Transverse colon (tissue), 4 donors: ENCODE measurements at regions not wholly inside any gene's neighbourhood (a gene's known extent, or its start where the extent isn't known, plus 50 kb on each side); places are given as distances from the start of the nearest gene placed in this dataset.

Experiments
- DNase-seq: peaks from one replicate; pipeline ENCODE4 v3.0.0-alpha.2; 2019
- H3K27ac ChIP-seq, 4 donors: fragments of 200-600 bp; sonication (generic); 2 replicates each; pipeline ENCODE4 v1.5.1; 2016 to 2018; ENCODE audit warnings: inconsistent platforms in 4 of 4
- H3K27me3 ChIP-seq: fragments of 200-600 bp; sonication (generic); 2 replicates; pipeline ENCODE4 v1.5.1; 2017; ENCODE audit warnings: inconsistent platforms
- H3K36me3 ChIP-seq, 4 donors: fragments of 200-600 bp; sonication (generic); 2 replicates each; pipeline ENCODE4 v1.5.1; 2017 to 2019; ENCODE audit warnings: inconsistent platforms in 4 of 4
- H3K4me1 ChIP-seq, 4 donors: fragments of 200-600 bp; sonication (generic); 2 replicates each; pipeline ENCODE4 v1.5.1; 2017 to 2020; ENCODE audit warnings: inconsistent platforms in 4 of 4
- H3K4me3 ChIP-seq, 4 donors: fragments of 200-600 bp; sonication (generic); 1 replicate in 1 of 4; 2 replicates in 3 of 4; pipeline versions ENCODE4 v1.5.1 to v1.6.1; 2017 to 2019; ENCODE audit warnings: inconsistent platforms in 4 of 4
- H3K9me3 ChIP-seq, 2 donors: fragments of 200-600 bp; sonication (generic); 2 replicates each; pipeline ENCODE4 v1.5.1; 2017 to 2019; ENCODE audit warnings: inconsistent platforms in 2 of 2
- CTCF ChIP-seq, 5 experiments: fragments of 200-600 bp in 3 of 5; fragments of 450-650 bp in 2 of 5; sonication (generic) in 3 of 5; IDR thresholded peaks; 1 replicate in 2 of 5; 2 replicates in 3 of 5; pipeline ENCODE4 v1.5.1; 2016 to 2017; ENCODE audit warnings: antibody characterized with exemption in 5 of 5, inconsistent platforms in 3 of 5, mild to moderate bottlenecking in 2 of 5, moderate library complexity in 1 of 5
- EP300 ChIP-seq: sonication (generic); formaldehyde crosslinking; IDR thresholded peaks from one replicate; pipeline ENCODE4 v1.6.1; 2017; ENCODE audit warnings: antibody characterized with exemption, low read depth
- POLR2A ChIP-seq: fragments of 450-650 bp; IDR thresholded peaks from one replicate; pipeline ENCODE4 v1.6.1; 2016; ENCODE audit warnings: antibody characterized with exemption, mild to moderate bottlenecking, moderate library complexity
- POLR2AphosphoS5 ChIP-seq, 3 donors: sonication (generic); formaldehyde crosslinking; IDR thresholded peaks; one replicate each; pipeline ENCODE4 v1.6.1; 2016; ENCODE audit warnings: antibody characterized with exemption in 3 of 3
- WGBS, 2 donors: methylation state at CpG; one replicate each; pipeline ENCODE4 v1.1.5; 2018; ENCODE audit warnings: low coverage in 1 of 2; 5-methylcytosine and 5-hydroxymethylcytosine counted together
- in situ Hi-C, 4 donors: fragments of 200-750 bp; cut with MboI; loops; one replicate each; pipeline versions ENCODE4 v1.15.0 to v1.15.1; 2017; ENCODE audit warnings: low sequenced_read_pairs in 3 of 4, low pct_ligation_motif_present in 1 of 4, low pct_unique_long_range_greater_than_20kb in 1 of 4
- intact Hi-C: fragments of 100-400 bp; cut with DNase I; formaldehyde crosslinking; loops from one replicate; pipeline ENCODE4 v1.15.1; 2023; ENCODE audit warnings: low total_unique reads

DNA sequence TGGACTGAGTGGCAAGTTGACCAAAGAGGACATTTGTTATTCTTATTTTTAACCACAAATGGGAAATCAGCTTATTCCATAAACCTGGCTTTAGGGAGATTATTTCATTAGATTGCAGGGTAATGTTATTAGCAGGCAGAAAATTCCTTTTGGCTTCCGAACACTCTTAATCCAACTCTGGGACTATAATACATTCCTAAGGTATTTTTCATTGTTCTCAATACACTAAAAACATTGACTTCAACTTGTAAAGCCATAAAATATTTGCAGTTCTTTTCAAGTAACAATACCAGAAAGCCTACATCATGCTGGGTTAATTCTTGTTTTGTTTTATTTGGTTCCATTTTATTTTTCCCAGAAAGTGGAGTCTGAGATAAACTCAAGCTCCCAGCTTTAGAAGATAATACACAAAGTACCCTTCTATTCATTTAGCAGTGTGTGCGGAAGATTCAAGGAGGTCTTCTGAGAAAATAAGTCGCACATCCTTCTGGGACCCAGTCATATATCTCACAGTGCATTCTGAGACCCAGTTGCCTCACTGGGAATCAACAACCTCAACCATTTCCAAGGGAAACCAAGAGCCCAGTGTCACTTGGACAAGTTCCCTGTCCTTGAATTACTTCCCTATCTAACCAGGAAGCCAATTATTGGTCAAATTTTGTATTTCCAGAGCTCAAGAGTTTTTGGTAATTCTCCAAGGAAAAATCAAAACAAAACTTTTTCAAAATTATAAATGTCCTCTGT lies 389.6 kb upstream of the DYNLRB2 start:
- Histone ChIP-seq H3K36me3 (no peaks in the 10 kb centered on the region), H3K4me3 (no peak overlapping the region), H3K27ac (peak overlapping the region in 2 of 4 donors; percentile 20 to 22), H3K27me3 (no peaks in the 10 kb centered on the region), H3K4me1 (peaks cover 2 to 24% (median 7%) of the 10 kb centered on the region in 4 donors), H3K9me3 (no peaks in the 10 kb centered on the region)
- TF ChIP-seq EP300 (no peak), POLR2AphosphoS5 (IDR thresholded peaks at IDR 0.05) (no peak)
- no peak for DNase-seq
- in situ Hi-C loops (no loop called here), intact Hi-C loops (no loop called here)
- WGBS, 2 donors: 78 to 81% methylated on average over 1 to 3 of the region's 3 CpGs

GRCh38 chr16:80148826-80149225 lies 392.0 kb upstream of the DYNLRB2 start:
- in situ Hi-C loops: no loop called here
- DNase-seq: no peak
- Histone ChIP-seq H3K4me1 (peaks cover 2 to 24% (median 7%) of the 10 kb centered on the region in 4 donors), H3K27me3 (no peaks in the 10 kb centered on the region), H3K9me3 (no peaks in the 10 kb centered on the region), H3K27ac (no peak overlapping the region), H3K4me3 (no peak overlapping the region), H3K36me3 (no peaks in the 10 kb centered on the region)
- 60 to 84% methylated on average over 1 to 3 of the region's 3 CpGs for WGBS, 2 donors
- intact Hi-C loops: no loop called here
- TF ChIP-seq POLR2A (no peak), POLR2AphosphoS5 (IDR thresholded peaks at IDR 0.05) (no peak), EP300 (no peak), CTCF (IDR thresholded peaks at IDR 0.05) (no peak)

DNA sequence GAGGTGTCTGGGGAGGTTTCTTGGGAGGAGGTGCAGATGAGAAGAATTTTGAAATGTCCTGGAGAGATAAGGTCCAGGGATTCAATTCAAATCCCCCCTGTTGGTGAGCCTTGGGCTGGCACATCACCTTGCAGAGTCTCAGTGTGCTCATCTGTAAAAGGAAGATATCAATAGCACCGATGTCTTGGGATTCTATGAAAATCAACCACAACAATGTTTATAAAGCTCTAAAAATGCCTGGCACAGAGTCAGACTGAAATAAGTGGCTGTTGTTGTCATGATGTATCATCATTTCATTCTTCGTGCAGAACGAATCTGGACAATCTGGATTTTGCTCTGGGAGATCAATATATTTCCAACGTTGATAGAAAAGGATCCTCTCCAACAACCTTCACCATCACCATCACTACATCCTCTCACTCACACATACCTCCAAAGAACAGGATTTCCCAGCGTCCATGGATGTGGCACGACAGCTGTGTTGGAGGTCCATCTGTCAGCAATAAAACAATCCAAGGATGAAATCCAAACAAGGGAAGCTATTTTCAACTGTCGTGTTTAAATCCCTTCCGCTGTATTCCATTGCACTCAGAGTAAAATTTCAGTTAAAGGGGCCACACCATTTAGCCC lies 393.7 kb upstream of the DYNLRB2 start:
- intact Hi-C loops (no loop called here), in situ Hi-C loops (no loop called here)
- 25 to 41% methylated on average over 7 to 8 of the region's 8 CpGs for WGBS, 2 donors
- TF ChIP-seq POLR2AphosphoS5 (IDR thresholded peaks at IDR 0.05): peak in 1 of 3 donors; percentile 38
- no peak for TF ChIP-seq CTCF (IDR thresholded peaks at IDR 0.05)
- DNase-seq: no peak
- Histone ChIP-seq H3K36me3 (no peaks in the 10 kb centered on the region), H3K4me1 (peaks cover under 1 to 19% (median 4%) of the 10 kb centered on the region in 4 donors), H3K9me3 (peaks cover 0 to 4% of the 10 kb centered on the region in 2 donors), H3K27me3 (no peaks in the 10 kb centered on the region), H3K4me3 (no peak overlapping the region), H3K27ac (no peak overlapping the region)

GRCh38 chr16:80144191-80144590 lies 396.6 kb upstream of the DYNLRB2 start:
- no peak overlapping the region for H3K27ac ChIP-seq
- peaks cover 0 to 6% (median 0%) of the 10 kb centered on the region in 4 donors for H3K4me1 ChIP-seq
- TF ChIP-seq EP300 (no peak), POLR2A (no peak), CTCF (IDR thresholded peaks at IDR 0.05) (no peak), POLR2AphosphoS5 (IDR thresholded peaks at IDR 0.05) (no peak)
- in situ Hi-C loops (no loop called here), intact Hi-C loops (no loop called here)
- no peak for DNase-seq
- H3K36me3 ChIP-seq: no peaks in the 10 kb centered on the region
- peaks cover 0 to 4% of the 10 kb centered on the region in 2 donors for H3K9me3 ChIP-seq
- no peak overlapping the region for H3K4me3 ChIP-seq
- no peaks in the 10 kb centered on the region for H3K27me3 ChIP-seq
